Immature natural killer cell (primary cell): ENCODE measurements at regions not wholly inside any gene's neighbourhood (a gene's known extent, or its start where the extent isn't known, plus 50 kb on each side); places are given as distances from the start of the nearest gene placed in this dataset.

Source experiments
- DNase-seq, 3 donors: peaks; one replicate each; pipeline ENCODE4 v3.0.0; 2022; ENCODE audit warnings: mixed read lengths in 1 of 3
- H3K27ac Mint-ChIP-seq, 6 donors: one replicate each; pipeline ENCODE4 v1.8.0; 2020; ENCODE audit warnings: mixed read lengths in 6 of 6, mild to moderate bottlenecking in 5 of 6, inconsistent platforms in 4 of 6, moderate library complexity in 3 of 6
- H3K27me3 Mint-ChIP-seq, 3 donors: one replicate each; pipeline ENCODE4 v1.8.0; 2020 to 2021; ENCODE audit warnings: low read depth in 3 of 3, mild to moderate bottlenecking in 3 of 3, mixed read lengths in 3 of 3, moderate library complexity in 3 of 3, inconsistent platforms in 1 of 3
- H3K36me3 Mint-ChIP-seq, 3 donors: one replicate each; pipeline ENCODE4 v1.8.0; 2020; ENCODE audit warnings: mixed read lengths in 3 of 3, inconsistent platforms in 2 of 3, mild to moderate bottlenecking in 2 of 3
- H3K4me1 Mint-ChIP-seq, 2 donors: one replicate each; pipeline ENCODE4 v1.8.0; 2020; ENCODE audit warnings: inconsistent platforms in 2 of 2, mild to moderate bottlenecking in 2 of 2, mixed read lengths in 2 of 2, moderate library complexity in 1 of 2
- H3K4me3 Mint-ChIP-seq, 5 donors: one replicate each; pipeline ENCODE4 v1.8.0; 2020; ENCODE audit warnings: mild to moderate bottlenecking in 5 of 5, mixed read lengths in 5 of 5, inconsistent platforms in 3 of 5, moderate library complexity in 3 of 5
- H3K9me3 Mint-ChIP-seq, 6 donors: one replicate each; pipeline ENCODE4 v1.8.0; 2020; ENCODE audit warnings: mild to moderate bottlenecking in 6 of 6, mixed read lengths in 6 of 6, inconsistent platforms in 4 of 6, moderate library complexity in 3 of 6

DNA sequence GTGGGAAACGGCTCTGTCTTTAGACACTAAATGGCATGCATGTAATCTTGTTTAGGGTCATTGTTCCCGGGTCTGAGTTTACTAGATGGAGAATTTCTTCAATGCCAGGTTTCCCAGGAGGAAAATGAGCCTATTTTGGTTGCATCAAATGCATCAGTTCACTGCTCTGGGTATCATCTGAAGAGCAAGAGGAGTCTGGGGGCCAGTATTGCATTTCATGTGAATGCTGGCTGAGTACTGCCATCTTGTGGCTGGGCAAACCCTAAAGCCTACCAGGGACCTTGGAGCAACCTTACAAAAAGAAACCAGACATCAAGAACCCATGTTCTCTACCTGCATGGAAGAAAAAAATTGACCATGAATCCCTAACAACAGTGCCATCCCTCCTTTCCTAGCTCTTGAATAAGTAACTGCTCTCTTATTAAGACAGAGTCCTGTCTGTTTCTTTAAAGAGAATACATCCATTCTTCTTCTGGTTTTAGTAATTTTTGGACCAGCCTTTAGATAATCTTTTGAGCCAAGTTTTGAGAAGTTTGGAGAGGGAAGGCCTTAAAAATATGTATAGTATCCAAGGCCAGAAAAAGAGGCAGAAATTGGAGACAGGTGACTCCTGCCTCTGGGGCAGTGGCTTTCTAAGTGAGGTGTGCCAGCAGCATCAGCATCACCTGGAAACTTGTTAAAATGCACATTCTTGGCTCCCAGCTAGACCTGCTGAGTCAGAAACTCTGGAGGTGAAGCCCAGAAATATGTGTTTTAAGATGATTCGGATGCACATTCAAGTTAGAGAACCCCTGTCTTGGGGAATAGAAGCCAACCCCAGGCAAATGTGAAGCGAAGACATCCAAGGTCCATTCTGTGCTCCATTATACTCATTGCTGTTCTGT is 261.0 kb upstream of the CXCR4 start:
- peak; percentile 59 to 71 (median 61) for DNase-seq
- Mint-ChIP-seq H3K27me3 (peaks cover 0 to 5% (median 4%) of the 10 kb centered on the region in 3 donors), H3K27ac (peak overlapping the region in 5 of 6 donors; percentile 20 to 83 (median 56)), H3K9me3 (no peaks in the 10 kb centered on the region), H3K4me1 (peaks cover 17 to 21% of the 10 kb centered on the region in 2 donors), H3K36me3 (no peaks in the 10 kb centered on the region), H3K4me3 (no peak overlapping the region)

DNA sequence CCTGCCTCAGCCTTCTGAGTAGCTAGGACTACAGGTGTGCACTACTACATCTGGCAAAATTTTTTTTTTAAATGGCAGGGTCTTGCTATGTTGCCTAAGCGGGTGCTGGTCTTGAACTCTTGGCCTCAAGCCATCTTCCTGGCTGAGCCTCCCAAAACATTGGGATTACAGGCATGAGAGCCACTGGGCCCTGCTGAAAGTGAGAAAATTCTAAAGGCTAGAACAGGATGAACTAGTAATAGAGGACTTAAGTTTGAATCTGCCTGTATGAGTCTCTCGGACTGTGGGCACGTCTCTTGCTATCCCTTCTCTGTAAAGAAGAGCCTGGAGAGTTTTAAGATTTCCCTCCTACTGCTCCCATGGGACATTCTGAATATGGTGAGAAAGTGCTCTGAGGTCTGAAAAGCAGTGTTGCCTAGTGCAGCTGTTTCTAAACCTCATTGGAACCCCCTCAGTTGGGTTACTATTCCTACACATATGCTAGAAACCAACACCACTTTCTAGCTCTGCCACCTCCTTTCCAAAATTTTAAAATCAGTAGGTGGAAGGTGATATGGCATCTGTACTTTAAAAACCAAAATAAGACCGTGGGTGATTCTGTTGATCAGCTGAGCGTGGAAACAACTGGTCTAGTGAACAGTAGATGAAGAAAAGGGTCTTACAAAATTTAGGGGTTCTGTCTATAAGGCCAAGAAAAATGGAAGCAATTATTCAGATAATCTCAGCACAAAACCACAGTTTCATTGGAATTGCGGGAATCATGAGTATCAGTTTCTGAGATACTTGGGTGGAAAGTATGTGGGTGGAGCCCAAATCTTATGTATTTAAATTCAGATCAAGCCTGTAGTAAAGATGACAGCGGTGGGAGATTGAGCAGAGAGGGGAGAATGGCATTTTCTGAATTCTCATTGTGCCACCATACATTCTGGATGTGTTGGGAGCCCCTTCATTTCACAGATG is 259.8 kb upstream of the CXCR4 start:
- H3K27ac Mint-ChIP-seq = peak overlapping the region in 3 of 6 donors; percentile 31 to 88 (median 87)
- H3K36me3 Mint-ChIP-seq = no peaks in the 10 kb centered on the region
- H3K4me1 Mint-ChIP-seq = peaks cover 14 to 15% of the 10 kb centered on the region in 2 donors
- H3K9me3 Mint-ChIP-seq = no peaks in the 10 kb centered on the region
- DNase-seq = no peak
- peaks cover 0 to 5% (median 2%) of the 10 kb centered on the region in 3 donors for H3K27me3 Mint-ChIP-seq
- H3K4me3 Mint-ChIP-seq = no peak overlapping the region

DNA sequence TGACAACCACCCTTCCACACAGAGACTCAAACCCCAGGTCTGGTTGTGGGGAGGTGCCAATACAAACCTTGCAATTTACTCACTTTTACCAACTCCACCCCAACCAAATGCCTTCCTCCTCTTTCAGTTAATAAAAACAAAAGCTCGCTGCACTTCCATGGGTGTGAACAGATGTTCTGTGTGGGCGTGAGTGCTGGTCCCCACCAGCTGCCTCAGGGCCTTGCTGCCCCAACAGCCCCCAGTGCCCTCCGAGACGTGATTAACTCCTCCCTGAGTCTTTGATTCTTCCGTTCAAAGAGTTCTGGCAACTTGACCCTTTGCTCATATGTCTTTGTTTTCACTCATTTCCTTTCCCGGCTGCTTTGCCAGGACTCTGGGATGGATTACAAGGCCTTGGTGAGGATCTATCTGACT is 258.9 kb upstream of the CXCR4 start:
- Mint-ChIP-seq H3K36me3 (no peaks in the 10 kb centered on the region), H3K9me3 (no peaks in the 10 kb centered on the region), H3K4me1 (peaks cover 5 to 6% of the 10 kb centered on the region in 2 donors), H3K27me3 (peaks cover 0 to 5% (median 0%) of the 10 kb centered on the region in 3 donors), H3K4me3 (peak overlapping the region in 1 of 5 donors; percentile 18), H3K27ac (peak overlapping the region in 5 of 6 donors; percentile 31 to 88 (median 51))
- DNase-seq = peak in 1 of 3 donors; percentile 12

DNA sequence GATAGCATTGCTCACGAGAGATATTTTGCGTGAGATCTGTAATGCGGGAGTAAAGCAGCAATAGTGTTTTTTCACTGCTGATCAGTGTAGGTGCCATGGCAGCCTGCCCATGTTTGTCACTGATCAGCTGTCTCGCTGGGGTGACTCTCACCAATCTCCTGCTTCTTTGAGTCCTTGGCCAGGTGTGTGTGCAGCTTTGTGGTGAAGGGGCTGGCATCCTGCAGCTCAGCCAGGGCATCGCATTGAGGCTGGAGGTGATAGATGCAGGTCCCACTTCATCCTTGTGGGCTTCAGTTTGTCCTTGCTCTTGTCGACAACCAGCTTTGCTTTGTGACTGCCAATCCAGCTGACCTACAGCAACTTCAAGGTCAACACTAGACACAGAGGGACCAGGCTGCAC is 258.3 kb upstream of the CXCR4 start:
- H3K27me3 Mint-ChIP-seq = no peaks in the 10 kb centered on the region
- peaks cover 0 to under 1% of the 10 kb centered on the region in 2 donors for H3K4me1 Mint-ChIP-seq
- no peak overlapping the region for H3K4me3 Mint-ChIP-seq
- no peaks in the 10 kb centered on the region for H3K36me3 Mint-ChIP-seq
- DNase-seq = no peak
- peak overlapping the region in 3 of 6 donors; percentile 7 to 88 (median 31) for H3K27ac Mint-ChIP-seq
- no peaks in the 10 kb centered on the region for H3K9me3 Mint-ChIP-seq

DNA sequence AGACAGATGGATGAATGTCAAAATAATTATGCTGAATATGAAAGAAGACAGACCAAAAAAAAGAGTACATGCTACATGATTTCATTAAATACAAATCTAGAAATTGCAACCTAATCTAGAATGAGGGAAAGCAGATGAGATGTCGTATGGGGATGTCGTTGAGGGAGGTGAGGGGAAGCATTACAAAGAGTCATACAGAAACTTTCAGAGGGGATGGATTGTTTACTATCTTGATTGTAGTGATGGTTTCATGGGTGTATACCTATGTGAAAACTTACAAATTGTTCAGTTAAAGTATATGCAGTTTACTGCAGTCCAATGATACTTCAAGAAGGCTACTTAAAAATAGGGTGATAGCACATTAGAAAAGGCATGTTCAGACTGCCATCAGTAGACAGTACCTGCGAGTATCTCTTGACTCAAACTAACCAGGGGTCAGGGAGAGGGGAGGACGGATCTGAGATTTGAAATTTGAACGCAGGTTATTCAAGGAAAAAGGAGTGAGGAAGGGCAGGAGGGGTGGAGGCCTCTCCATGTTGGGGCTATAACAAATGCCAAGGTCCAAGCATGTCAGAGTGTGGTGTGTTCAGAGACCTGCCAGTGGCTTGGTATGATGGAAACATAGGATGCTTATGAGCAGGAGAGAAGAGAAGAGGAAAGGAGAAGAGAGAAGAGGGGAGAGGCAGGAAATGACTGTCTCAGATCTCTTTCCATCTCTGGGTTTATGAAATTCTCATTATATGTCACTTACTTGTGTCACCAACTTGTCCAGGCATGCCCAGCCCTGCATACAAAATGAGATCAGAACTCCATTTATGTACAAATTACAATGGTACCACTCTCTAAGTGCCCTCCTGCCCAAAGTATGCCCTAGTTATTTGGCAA is 257.3 kb upstream of the CXCR4 start:
- no peak for DNase-seq
- Mint-ChIP-seq H3K27me3 (no peaks in the 10 kb centered on the region), H3K36me3 (no peaks in the 10 kb centered on the region), H3K27ac (peak overlapping the region in 3 of 6 donors; percentile 7 to 88 (median 58)), H3K4me1 (no peaks in the 10 kb centered on the region), H3K4me3 (no peak overlapping the region), H3K9me3 (no peaks in the 10 kb centered on the region)

DNA sequence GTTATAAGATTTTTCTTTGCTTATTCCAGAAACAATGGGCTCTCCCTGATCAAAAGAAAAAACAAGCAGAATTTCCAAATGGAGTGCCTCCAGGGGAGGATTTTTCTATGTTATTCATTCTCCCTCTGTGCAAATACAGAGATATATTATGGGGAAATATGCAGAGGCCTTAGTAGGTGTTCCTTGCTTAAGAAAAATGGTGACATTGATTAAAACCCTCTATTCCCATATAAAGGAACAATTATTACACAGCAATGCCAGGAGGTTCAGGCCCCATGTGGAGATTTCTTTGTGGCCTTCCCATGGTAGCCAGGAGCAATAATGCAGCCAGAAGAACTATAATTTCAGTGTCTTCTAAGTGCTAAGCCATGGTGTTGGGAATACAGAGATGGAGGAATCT is 255.9 kb upstream of the CXCR4 start:
- no peaks in the 10 kb centered on the region for H3K36me3 Mint-ChIP-seq
- no peaks in the 10 kb centered on the region for H3K9me3 Mint-ChIP-seq
- H3K27ac Mint-ChIP-seq = no peak overlapping the region
- H3K4me3 Mint-ChIP-seq = no peak overlapping the region
- no peaks in the 10 kb centered on the region for H3K27me3 Mint-ChIP-seq
- no peak for DNase-seq
- H3K4me1 Mint-ChIP-seq = no peaks in the 10 kb centered on the region

DNA sequence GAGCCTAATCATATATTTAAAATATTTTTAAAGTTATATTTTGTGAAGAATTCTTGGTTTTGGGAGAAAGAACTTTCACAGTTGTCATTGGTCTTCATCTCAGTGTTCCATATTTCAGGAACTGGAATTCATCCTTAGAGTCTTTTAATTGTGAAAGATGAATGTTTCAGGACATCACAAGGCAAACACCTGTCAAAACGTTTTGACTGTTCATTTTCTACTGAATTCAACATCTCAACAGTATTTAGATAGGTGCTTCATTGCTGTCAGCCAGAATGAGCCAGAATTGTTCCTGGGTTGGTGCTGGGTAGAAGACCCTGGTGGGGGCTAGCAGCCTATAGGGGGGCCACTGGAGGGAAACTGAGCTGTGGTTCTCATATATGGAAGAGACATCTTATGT is 255.1 kb upstream of the CXCR4 start:
- Mint-ChIP-seq H3K27me3 (no peaks in the 10 kb centered on the region), H3K4me1 (no peaks in the 10 kb centered on the region), H3K36me3 (no peaks in the 10 kb centered on the region), H3K9me3 (no peaks in the 10 kb centered on the region), H3K27ac (no peak overlapping the region), H3K4me3 (no peak overlapping the region)
- DNase-seq = no peak

DNA sequence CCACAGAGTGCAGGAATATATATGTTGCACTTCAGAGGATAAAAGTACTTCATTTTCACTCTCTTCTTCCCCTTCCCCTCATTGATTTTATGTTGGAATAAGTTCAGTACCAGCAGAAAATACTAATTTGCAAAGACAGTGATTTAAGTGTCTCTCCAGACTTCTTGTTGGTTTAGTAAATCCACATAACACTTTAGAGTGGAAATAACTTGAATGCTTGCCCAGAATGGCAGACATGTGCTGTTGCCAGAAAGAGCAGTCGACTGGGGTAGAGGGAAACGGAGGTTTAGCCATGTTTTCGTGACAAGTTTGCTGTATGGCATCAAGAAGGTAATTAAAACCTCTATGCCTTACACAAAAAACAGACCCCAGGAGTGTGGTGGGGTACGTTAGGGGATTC is 246.0 kb upstream of the CXCR4 start:
- Mint-ChIP-seq H3K27ac (no peak overlapping the region), H3K4me3 (no peak overlapping the region)

DNA sequence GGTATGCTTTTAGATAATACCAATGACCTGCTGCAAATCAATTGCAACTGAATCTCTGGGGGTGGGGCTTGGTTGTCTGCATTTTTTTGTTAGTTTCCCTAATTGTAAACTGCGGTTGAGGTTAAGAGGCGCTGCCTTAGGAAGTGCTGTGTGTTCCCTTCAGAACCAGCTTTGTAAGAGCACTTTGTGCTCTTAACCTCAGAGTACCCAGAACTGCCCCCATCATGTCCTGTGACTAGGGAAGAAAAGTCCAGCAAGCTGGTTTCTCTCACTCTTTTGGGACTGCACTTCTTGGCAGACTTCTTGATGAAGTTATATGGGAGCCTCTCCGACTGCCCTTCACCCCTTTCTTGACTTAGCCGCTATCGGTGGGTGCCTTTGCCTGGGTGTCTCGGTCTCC is 245.5 kb upstream of the CXCR4 start:
- H3K4me3 Mint-ChIP-seq = no peak overlapping the region
- no peaks in the 10 kb centered on the region for H3K36me3 Mint-ChIP-seq
- peaks cover 0 to 4% (median 2%) of the 10 kb centered on the region in 6 donors for H3K9me3 Mint-ChIP-seq
- H3K4me1 Mint-ChIP-seq = peaks cover 0 to 2% of the 10 kb centered on the region in 2 donors
- DNase-seq = no peak
- H3K27me3 Mint-ChIP-seq = peaks cover 1 to 3% (median 3%) of the 10 kb centered on the region in 3 donors
- H3K27ac Mint-ChIP-seq = no peak overlapping the region

More for the DNA sequence above, 246.0 kb upstream of the CXCR4 start:
- peaks cover 0 to 4% (median 2%) of the 10 kb centered on the region in 6 donors for H3K9me3 Mint-ChIP-seq
- no peak for DNase-seq
- H3K27me3 Mint-ChIP-seq = peaks cover 1 to 3% (median 3%) of the 10 kb centered on the region in 3 donors
- no peaks in the 10 kb centered on the region for H3K36me3 Mint-ChIP-seq
- H3K4me1 Mint-ChIP-seq = peaks cover 0 to 2% of the 10 kb centered on the region in 2 donors

DNA sequence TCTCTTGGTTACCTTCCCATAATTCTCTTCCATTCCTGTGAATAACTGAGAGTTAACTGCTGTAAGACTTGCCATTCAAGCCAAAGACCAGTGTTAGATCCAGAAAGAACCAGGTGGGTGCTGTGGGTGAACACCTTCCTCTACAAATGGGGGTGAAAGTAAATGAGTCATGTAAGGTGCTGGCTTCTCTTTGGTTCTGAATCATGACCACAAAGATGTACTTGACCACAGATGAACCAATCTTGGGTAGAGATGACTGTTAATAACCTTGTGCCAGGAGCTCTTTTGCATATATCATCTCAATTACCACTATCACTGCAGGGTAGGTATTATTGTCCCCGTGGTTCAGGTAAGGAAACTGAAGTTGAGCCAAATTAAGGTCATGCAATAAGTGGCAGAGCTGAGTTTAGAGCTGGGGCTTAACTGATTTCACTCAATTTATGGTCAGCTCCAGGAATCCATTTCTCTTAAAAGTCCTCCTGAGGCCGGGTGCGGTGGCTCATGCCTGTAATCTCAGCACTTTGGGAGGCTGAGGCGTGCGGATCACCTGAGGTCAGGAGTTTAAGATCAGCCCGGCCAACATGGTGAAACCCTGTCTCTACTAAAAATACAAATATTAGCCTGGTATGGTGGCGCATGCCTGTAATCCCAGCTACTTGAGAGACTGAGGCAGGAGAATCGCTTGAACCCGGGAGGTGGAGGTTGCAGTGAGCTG is 244.9 kb upstream of the CXCR4 start:
- no peak overlapping the region for H3K4me3 Mint-ChIP-seq
- peaks cover 0 to 2% of the 10 kb centered on the region in 2 donors for H3K4me1 Mint-ChIP-seq
- peaks cover 0 to 4% (median 2%) of the 10 kb centered on the region in 6 donors for H3K9me3 Mint-ChIP-seq
- DNase-seq = peak in 1 of 3 donors; percentile 24
- H3K27ac Mint-ChIP-seq = peak overlapping the region in 1 of 6 donors; percentile 22
- peaks cover 1 to 3% (median 3%) of the 10 kb centered on the region in 3 donors for H3K27me3 Mint-ChIP-seq
- no peaks in the 10 kb centered on the region for H3K36me3 Mint-ChIP-seq

DNA sequence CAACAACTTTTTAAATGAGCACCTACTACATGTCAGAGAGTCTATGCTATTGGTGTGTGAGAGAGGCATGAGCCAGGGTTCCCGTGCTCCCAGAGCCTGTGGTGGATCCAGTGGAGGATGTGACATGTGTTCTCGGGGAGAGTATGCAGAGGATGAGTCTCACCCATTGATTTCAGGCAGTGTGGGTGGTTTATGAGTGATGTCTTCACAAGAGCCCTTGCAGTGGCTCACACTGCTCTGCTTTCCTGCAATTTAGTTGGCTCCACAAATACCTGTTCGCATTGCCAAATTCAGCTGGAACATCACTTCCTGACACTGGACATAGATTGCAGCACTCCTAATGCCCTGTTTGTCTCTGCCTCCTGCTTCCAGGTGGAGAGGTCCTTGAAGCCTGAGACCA is 243.6 kb upstream of the CXCR4 start:
- no peak overlapping the region for H3K4me3 Mint-ChIP-seq
- peaks cover 0 to 2% of the 10 kb centered on the region in 2 donors for H3K4me1 Mint-ChIP-seq
- peaks cover 1 to 3% (median 3%) of the 10 kb centered on the region in 3 donors for H3K27me3 Mint-ChIP-seq
- no peak overlapping the region for H3K27ac Mint-ChIP-seq
- no peaks in the 10 kb centered on the region for H3K9me3 Mint-ChIP-seq
- no peaks in the 10 kb centered on the region for H3K36me3 Mint-ChIP-seq
- DNase-seq = no peak

DNA sequence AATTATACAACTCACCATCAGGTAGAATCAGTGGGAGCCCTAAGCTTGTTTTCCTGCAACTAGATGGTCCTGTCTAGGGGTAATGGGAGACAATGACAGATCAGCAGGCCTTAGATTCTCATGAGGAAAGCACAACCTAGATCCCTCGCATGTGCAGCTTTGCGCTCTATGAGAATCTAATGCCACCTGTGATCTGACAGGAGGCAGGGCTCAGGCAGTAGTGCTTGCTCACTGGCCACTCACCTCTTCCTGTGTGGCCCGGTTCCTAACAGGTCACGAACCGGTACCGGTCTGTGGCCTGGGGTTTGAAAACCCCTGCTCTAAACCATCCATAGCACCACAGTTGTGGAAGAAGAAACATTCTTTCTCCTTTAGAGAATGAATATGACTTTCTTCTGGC is 242.8 kb upstream of the CXCR4 start:
- H3K4me3 Mint-ChIP-seq = no peak overlapping the region
- peaks cover 1 to 3% (median 3%) of the 10 kb centered on the region in 3 donors for H3K27me3 Mint-ChIP-seq
- H3K36me3 Mint-ChIP-seq = no peaks in the 10 kb centered on the region
- no peak overlapping the region for H3K27ac Mint-ChIP-seq
- no peaks in the 10 kb centered on the region for H3K9me3 Mint-ChIP-seq
- peaks cover 0 to 2% of the 10 kb centered on the region in 2 donors for H3K4me1 Mint-ChIP-seq
- no peak for DNase-seq
